Mesothelial cell of epicardium (in vitro differentiated cells): ENCODE measurements at regions not wholly inside any gene's neighbourhood (a gene's known extent, or its start where the extent isn't known, plus 50 kb on each side); places are given as distances from the start of the nearest gene placed in this dataset.

ENCODE experiments used
- DNase-seq, 2 experiments: peaks; one replicate each; pipeline ENCODE4 v3.0.0; 2021; ENCODE audit warnings: low spot score in 2 of 2; ENCODE audit not compliant: unreplicated experiment in 2 of 2
- H3K27ac Mint-ChIP-seq: 2 replicates; pipeline ENCODE4 v1.8.0; 2021; ENCODE audit warnings: mixed read lengths
- H3K27me3 Mint-ChIP-seq: 2 replicates; pipeline ENCODE4 v1.8.0; 2021; ENCODE audit warnings: low read depth, mixed read lengths
- H3K36me3 Mint-ChIP-seq: 2 replicates; pipeline ENCODE4 v1.8.0; 2021; ENCODE audit warnings: mixed read lengths
- H3K4me1 Mint-ChIP-seq: 2 replicates; pipeline ENCODE4 v1.8.0; 2021; ENCODE audit warnings: mixed read lengths
- H3K4me3 Mint-ChIP-seq: 2 replicates; pipeline ENCODE4 v1.8.0; 2021; ENCODE audit warnings: mild to moderate bottlenecking, moderate library complexity, mixed read lengths
- H3K9me3 Mint-ChIP-seq: 2 replicates; pipeline ENCODE4 v1.8.0; 2021; ENCODE audit warnings: mixed read lengths
- CTCF ChIP-seq: fragments of 200-600 bp; sonication (generic); IDR thresholded peaks from one replicate; pipeline ENCODE4 v1.5.0; 2021; ENCODE audit warnings: antibody characterized with exemption; ENCODE audit not compliant: unreplicated experiment

DNA sequence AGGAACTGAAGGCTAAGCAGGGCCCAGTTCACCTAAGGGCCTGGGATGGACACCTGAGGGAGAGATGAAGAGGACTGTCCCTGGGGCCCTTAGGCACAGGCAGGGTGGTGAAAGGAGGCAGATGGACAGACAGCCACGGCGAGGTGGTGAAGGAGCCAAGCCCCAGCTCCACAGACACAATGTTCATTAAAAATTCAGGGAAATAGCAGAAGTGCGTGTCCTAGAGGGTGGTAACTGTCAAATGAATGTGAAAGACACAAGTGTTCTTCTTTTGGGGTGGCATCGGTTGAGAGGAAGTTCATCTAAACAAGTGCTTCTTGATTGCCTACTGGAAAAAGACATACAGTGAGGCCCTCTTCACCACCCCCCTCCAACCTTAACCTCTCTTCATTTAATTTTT, 76.2 kb upstream of the SIX2 start:
- Mint-ChIP-seq H3K27me3 (peaks cover 13% of the 10 kb centered on the region), H3K4me3 (no peak overlapping the region), H3K4me1 (no peaks in the 10 kb centered on the region), H3K9me3 (peaks cover 12% of the 10 kb centered on the region), H3K36me3 (no peaks in the 10 kb centered on the region), H3K27ac (no peak overlapping the region)
- no peak for TF ChIP-seq CTCF
- no peak for DNase-seq

DNA sequence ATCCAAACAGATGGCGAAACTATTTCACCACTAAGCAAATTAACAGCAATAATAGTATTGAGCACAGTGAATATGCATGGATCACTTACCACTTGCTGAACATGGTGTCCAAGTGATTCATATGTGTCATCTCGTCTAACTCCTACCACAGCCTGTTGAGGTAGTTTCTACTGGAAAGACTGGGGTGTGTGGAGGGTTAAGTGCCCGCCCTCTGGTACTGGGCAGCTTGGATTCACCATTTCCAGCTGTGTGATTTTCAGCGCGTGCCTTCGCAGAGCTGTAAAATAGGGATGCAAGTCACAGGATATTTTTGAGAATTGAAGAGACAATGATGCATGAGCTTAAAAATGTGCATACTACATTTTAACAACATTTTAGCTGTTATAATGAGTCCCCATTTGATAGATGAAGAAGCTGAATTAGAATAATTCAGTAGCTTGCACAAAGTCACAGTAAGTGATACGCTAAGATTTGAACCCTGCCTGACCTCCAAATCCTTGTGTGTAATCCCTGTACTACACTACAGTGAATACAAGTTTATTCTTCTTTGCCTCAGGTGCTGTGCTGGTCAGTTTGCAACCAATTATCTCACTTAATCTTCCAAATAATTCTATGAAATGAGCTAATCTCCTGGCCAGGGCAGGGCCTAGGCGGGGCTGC, 75.2 kb upstream of the SIX2 start:
- no peak overlapping the region for H3K27ac Mint-ChIP-seq
- peaks cover 13% of the 10 kb centered on the region for H3K27me3 Mint-ChIP-seq
- no peak for DNase-seq
- H3K4me1 Mint-ChIP-seq, result no peaks in the 10 kb centered on the region
- no peak overlapping the region for H3K4me3 Mint-ChIP-seq
- no peak for TF ChIP-seq CTCF
- H3K9me3 Mint-ChIP-seq, result peaks cover 12% of the 10 kb centered on the region
- H3K36me3 Mint-ChIP-seq, result no peaks in the 10 kb centered on the region

- no peak for TF ChIP-seq CTCF
- Mint-ChIP-seq H3K36me3 (no peaks in the 10 kb centered on the region), H3K27ac (no peak overlapping the region), H3K4me1 (no peaks in the 10 kb centered on the region), H3K27me3 (peaks cover 13% of the 10 kb centered on the region), H3K9me3 (peaks cover 12% of the 10 kb centered on the region), H3K4me3 (no peak overlapping the region)
- DNase-seq, result no peak
Observed at GRCh38 chr2:45083175-45083574, 73.9 kb upstream of the SIX2 start.

DNA sequence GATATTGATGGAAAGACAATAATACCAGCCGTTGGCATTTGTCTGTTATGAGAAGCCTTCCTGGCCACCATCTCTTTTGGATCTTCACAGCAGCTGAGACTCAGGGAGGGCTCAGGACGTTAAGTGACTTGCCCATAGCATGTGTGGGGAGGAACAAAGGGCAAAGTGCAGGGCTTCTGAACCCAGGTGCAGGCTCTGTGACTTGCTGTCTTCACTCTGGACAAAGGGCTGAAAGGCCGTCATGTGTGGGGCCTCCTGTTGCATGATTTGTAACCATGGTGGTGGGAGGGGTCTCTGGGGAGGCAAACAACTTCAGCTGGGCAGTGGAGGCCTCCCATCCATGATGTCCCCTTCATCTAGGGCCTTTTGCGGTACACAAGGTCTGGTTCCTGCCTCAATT, 65.5 kb upstream of the SIX2 start:
- Mint-ChIP-seq H3K27me3 (peaks cover 13% of the 10 kb centered on the region), H3K4me1 (peaks cover 9% of the 10 kb centered on the region), H3K9me3 (no peaks in the 10 kb centered on the region), H3K36me3 (no peaks in the 10 kb centered on the region), H3K27ac (no peak overlapping the region), H3K4me3 (no peak overlapping the region)
- TF ChIP-seq CTCF, result no peak
- no peak for DNase-seq

DNA sequence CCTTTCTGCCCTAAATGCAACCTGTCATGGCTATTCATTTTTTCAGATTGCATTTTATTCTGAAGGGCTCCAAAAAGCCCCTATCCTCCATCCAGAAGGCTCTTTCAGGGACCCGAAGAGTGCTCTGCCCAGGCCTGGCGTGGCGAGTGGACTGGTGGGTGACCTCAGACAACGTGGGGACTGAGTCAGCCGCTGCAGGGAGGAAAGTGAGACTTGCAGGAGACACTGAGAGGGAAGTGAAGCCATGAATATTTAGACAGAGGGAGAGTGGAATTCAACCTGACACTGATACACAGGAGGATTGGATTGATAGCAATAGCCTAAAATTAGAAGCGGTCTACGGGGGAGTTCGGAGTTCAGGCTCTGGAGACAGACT, 63.6 kb upstream of the SIX2 start:
- Mint-ChIP-seq H3K27ac (no peak overlapping the region), H3K36me3 (no peaks in the 10 kb centered on the region), H3K27me3 (peaks cover 19% of the 10 kb centered on the region), H3K4me3 (no peak overlapping the region), H3K4me1 (peaks cover 9% of the 10 kb centered on the region), H3K9me3 (no peaks in the 10 kb centered on the region)
- no peak for TF ChIP-seq CTCF
- no peak for DNase-seq
